SU-DHL-6 (cell line): ENCODE measurements at regions not wholly inside any gene's neighbourhood (a gene's known extent, or its start where the extent isn't known, plus 50 kb on each side); places are given as distances from the start of the nearest gene placed in this dataset.

ENCODE experiments used
- H2AFZ ChIP-seq: fragments of 200-600 bp; sonication (generic); 2 replicates; pipeline ENCODE4 v1.6.1; 2014; ENCODE audit warnings: low read depth, mild to moderate bottlenecking, moderate library complexity, mixed read lengths, antibody characterized with exemption, low read length; ENCODE audit not compliant: severe bottlenecking
- H3F3A ChIP-seq: fragments of 200-600 bp; shearing (Covaris generic); 2 replicates; pipeline ENCODE4 v1.6.0; 2016; ENCODE audit warnings: antibody characterized with exemption, mild to moderate bottlenecking; ENCODE audit not compliant: insufficient read depth
- H3K27ac ChIP-seq: fragments of 200-600 bp; sonication (generic); 2 replicates; pipeline ENCODE4 v1.5.1; 2016; ENCODE audit warnings: low read depth, mild to moderate bottlenecking, low read length, moderate library complexity, mixed read lengths
- H3K27me3 ChIP-seq: fragments of 200-600 bp; sonication (generic), shearing (Covaris generic); 2 replicates; pipeline ENCODE4 v1.6.0; 2014; ENCODE audit warnings: mild to moderate bottlenecking, low read length
- H3K36me3 ChIP-seq: fragments of 200-600 bp; sonication (generic); 2 replicates; pipeline ENCODE4 v1.6.1; 2014; ENCODE audit warnings: mild to moderate bottlenecking, low read length, mixed read lengths
- H3K4me2 ChIP-seq: fragments of 300-600, 200-600 bp; shearing (Covaris generic), sonication (generic); 2 replicates; pipeline ENCODE4 v1.6.0; 2014; ENCODE audit warnings: low read length, low read depth, mild to moderate bottlenecking; ENCODE audit not compliant: poor library complexity, severe bottlenecking
- H3K4me3 ChIP-seq: fragments of 200-600 bp; sonication (generic); 2 replicates; pipeline ENCODE4 v1.5.1; 2014; ENCODE audit warnings: antibody characterized with exemption, low read length, mild to moderate bottlenecking, mixed read lengths; ENCODE audit not compliant: insufficient read depth, poor library complexity, severe bottlenecking
- H3K79me2 ChIP-seq: fragments of 200-600 bp; sonication (generic); 2 replicates; pipeline ENCODE4 v1.6.1; 2014; ENCODE audit warnings: mild to moderate bottlenecking, low read length, moderate library complexity; ENCODE audit not compliant: insufficient read depth
- H3K9ac ChIP-seq: fragments of 200-600 bp; sonication (generic); 2 replicates; pipeline ENCODE4 v1.7.0; 2014; ENCODE audit warnings: mild to moderate bottlenecking, low read length
- H3K9me2 ChIP-seq: fragments of 200-600 bp; sonication (generic); replicated peaks from 2 replicates; pipeline ENCODE4 v1.6.1; 2014; ENCODE audit warnings: low read length; ENCODE audit not compliant: insufficient read depth
- H3K9me3 ChIP-seq: fragments of 200-600 bp; sonication (generic); 2 replicates; pipeline ENCODE4 v1.6.1; 2014; ENCODE audit warnings: low read length, mixed read lengths; ENCODE audit not compliant: insufficient read depth
- H4K20me1 ChIP-seq: fragments of 200-600 bp; sonication (generic); 2 replicates; pipeline ENCODE4 v1.6.1; 2014; ENCODE audit warnings: low read depth, mild to moderate bottlenecking, antibody characterized with exemption, low read length, moderate library complexity, mixed read lengths
- EZH2phosphoT487 ChIP-seq: fragments of 200-600 bp; sonication (generic), shearing (Covaris generic); conservative IDR thresholded peaks from 2 replicates; pipeline ENCODE4 v1.6.1; 2018; ENCODE audit warnings: mild to moderate bottlenecking, antibody characterized with exemption, low read length, moderate library complexity, mixed read lengths
- TF ChIP-seq, protein P1 (sequence below): fragments of 200-600 bp; sonication (generic); IDR thresholded peaks from one replicate; pipeline ENCODE4 v1.5.1; 2017; ENCODE audit warnings: antibody characterized with exemption, mild to moderate bottlenecking, low read length, moderate library complexity; ENCODE audit not compliant: insufficient read depth, poor library complexity, severe bottlenecking

DNA sequence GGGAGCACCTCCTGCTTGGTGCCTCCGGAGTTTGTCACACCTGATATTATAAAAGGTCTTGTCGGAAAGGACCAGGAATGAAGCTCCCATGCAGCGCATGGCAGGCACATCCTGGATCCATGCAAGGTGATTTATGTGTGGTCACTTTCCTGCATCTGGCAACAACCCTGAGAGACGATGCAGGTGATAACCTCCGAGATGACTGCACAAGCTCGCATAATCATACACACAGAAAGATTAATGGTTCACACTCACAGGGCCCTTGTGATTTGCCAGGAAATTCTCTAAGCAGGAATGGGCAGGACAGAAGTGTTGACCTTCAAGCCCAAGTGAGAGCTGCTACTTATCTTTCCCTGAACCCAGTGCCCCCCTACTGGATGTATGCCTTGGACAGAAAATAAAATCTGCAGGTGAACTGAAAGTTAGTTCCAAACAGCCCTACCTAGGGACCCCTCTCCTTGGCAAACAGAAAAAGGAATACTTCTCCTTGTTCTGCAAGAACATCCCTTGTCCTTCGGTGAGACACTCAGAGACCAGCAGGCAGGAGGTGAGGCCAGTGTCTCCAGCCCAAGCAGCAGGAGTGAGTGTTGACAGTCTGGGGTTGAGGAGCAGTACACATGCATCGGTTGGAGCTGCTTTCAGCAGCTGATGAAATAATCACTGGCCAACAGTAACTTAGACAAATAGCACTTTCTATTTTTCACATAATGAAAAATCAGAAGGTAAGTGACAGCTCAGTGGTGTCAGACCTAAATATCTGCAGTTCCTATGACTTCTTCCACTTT, 619.4 kb upstream of the B3GAT1 start:
- Histone ChIP-seq H3K4me2 (no peak overlapping the region), H3K27ac (no peak overlapping the region), H3K4me3 (no peak overlapping the region), H3K36me3 (no peaks in the 10 kb centered on the region), H3F3A (no peaks in the 10 kb centered on the region), H3K9me3 (no peaks in the 10 kb centered on the region), H3K9ac (no peak overlapping the region), H3K79me2 (no peaks in the 10 kb centered on the region), H3K27me3 (no peaks in the 10 kb centered on the region), H2AFZ (no peak overlapping the region), H4K20me1 (no peaks in the 10 kb centered on the region), H3K9me2 (no peaks in the 10 kb centered on the region)
- TF ChIP-seq, protein P1, sequence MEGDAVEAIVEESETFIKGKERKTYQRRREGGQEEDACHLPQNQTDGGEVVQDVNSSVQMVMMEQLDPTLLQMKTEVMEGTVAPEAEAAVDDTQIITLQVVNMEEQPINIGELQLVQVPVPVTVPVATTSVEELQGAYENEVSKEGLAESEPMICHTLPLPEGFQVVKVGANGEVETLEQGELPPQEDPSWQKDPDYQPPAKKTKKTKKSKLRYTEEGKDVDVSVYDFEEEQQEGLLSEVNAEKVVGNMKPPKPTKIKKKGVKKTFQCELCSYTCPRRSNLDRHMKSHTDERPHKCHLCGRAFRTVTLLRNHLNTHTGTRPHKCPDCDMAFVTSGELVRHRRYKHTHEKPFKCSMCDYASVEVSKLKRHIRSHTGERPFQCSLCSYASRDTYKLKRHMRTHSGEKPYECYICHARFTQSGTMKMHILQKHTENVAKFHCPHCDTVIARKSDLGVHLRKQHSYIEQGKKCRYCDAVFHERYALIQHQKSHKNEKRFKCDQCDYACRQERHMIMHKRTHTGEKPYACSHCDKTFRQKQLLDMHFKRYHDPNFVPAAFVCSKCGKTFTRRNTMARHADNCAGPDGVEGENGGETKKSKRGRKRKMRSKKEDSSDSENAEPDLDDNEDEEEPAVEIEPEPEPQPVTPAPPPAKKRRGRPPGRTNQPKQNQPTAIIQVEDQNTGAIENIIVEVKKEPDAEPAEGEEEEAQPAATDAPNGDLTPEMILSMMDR = no peak
- TF ChIP-seq EZH2phosphoT487 = no peak

DNA sequence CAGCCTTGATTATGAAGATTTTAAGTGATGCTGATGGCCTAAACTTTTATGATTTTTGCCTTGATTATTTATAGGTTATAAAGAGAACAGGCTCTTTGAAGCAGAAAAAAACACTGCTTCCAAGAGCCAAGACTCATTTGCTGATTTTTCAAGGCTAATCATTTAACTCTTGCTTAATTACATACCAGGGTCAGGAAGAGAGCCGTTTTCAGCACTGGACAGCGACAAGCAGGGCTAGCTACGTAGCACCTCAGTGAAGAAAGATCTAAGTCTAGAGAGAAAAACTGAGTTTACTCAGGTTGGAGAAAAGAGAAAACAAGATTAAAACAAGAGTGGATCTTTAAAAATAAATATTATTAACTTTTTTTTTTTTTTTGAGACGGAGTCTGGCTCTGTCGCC, 615.4 kb upstream of the B3GAT1 start:
- Histone ChIP-seq H3K9me3 (no peaks in the 10 kb centered on the region), H4K20me1 (no peaks in the 10 kb centered on the region), H3K9me2 (no peaks in the 10 kb centered on the region), H3K4me3 (no peak overlapping the region), H3K27ac (no peak overlapping the region), H2AFZ (no peak overlapping the region), H3K4me2 (no peak overlapping the region), H3K27me3 (no peaks in the 10 kb centered on the region), H3K9ac (no peak overlapping the region), H3K79me2 (no peaks in the 10 kb centered on the region), H3F3A (no peaks in the 10 kb centered on the region), H3K36me3 (no peaks in the 10 kb centered on the region)
- no peak for TF ChIP-seq EZH2phosphoT487
- TF ChIP-seq, protein P1 = no peak

DNA sequence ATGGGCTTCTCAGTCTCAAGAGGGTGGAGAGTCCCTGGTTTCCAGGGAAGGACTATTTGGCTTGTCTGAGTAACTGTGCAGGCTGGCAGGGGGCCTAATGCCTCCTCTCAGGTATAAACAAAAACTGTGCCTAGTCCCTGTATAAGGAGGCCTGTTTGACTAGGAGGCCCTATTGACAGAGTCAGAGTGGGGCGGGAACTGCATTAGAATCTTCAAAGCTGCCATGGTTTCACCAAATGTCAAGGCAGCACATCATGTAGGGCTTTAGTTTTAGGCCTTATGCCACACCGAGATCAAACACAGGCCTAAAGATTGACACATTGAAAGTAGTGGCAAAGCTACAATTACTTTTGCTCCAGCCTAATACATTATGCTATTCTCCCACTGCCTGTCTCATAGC, 611.5 kb upstream of the B3GAT1 start:
- Histone ChIP-seq H3K27me3 (no peaks in the 10 kb centered on the region), H3K36me3 (no peaks in the 10 kb centered on the region), H3K9me3 (no peaks in the 10 kb centered on the region), H2AFZ (no peak overlapping the region), H3K9ac (no peak overlapping the region), H3K9me2 (no peaks in the 10 kb centered on the region), H3K4me2 (no peak overlapping the region), H3F3A (no peaks in the 10 kb centered on the region), H3K79me2 (no peaks in the 10 kb centered on the region), H4K20me1 (no peaks in the 10 kb centered on the region), H3K27ac (no peak overlapping the region), H3K4me3 (no peak overlapping the region)
- TF ChIP-seq, protein P1 = no peak
- TF ChIP-seq EZH2phosphoT487 = no peak
